ENCODE measurements at regions not wholly inside any gene's neighbourhood (a gene's known extent, or its start where the extent isn't known, plus 50 kb on each side); places are given as distances from the start of the nearest gene placed in this dataset.
"Not testable (repeated sequence)": the region's sequence is repeated elsewhere in the genome, so short reads cannot be mapped to it uniquely, and the experiment has no call there.

DNA sequence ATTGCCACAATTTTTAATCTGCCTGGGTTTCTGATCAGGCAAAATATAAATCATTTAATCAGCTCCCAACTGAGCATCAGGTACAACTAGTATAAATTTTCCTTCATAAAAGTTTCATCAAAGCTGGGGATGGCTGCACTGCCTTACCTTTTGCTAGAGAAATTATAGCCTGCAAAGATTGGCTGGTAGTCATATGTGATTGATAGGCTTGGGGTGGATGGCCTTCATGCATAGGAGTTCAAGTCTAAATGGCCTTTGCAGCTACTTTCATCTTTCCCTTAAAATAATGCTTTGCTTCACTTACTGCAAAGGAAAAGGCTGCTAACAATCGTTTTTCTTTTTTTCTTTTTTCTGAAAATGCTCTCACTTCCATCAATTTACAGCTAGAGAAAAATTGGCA, 739.7 kb downstream of the CENPC start:
- DNase-seq = no peak

DNA sequence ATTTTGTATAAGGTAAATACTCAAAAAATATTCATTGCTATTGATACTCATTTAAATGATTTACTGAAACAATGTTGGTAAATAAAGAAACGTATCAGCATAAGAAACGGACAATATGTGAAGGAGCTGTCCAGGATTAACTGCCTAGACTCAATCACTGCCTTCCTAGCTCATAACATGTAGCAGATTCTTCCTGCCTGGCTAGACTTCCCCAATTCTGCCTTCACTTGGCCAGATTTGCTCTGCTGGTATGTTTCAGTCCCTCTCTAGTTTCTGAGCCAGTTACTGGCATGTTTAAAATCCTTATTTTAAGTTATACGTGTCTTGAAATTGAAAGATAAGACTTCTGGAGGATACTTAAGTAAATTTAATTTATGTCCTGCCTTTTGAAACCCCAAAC, 740.3 kb downstream of the CENPC start:
- DNase-seq = no peak

DNA sequence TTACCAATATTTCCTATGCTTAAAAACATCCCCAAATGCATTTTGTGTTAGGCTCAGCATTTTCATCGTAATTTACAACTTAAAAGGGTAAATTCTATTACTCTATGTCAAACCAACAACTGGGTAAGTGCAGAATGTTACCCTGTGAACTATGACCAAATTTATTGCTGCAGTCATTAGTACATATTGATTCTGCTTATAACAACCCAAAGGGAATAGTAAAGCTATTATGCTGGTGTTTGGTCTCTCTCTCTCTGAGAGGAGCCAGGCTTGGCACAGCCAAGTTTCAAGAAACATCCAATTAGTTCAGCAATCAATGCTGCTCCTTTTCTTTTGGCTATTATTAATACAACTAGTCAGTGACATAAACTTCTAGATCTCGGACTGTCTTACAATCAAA, 747.7 kb downstream of the CENPC start:
- no peak for DNase-seq

DNA sequence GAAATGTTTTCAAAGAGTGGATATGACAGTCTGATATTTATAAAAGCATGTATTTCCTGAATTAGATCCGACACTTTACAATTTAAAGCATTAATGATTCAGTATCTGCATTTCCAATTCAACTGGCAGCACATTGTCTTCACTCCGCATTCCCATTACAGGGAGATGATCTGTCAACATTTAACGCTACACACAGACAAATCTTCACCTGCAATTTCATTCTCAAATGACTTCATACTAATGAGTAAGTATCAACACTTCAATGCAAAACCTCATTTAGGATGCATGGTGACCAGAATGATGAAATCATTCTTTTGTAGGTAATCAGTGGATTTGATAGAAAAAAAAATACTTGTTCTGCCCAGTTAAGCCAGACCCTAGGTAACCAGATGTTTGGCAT, 749.6 kb downstream of the CENPC start:
- DNase-seq = no peak

DNA sequence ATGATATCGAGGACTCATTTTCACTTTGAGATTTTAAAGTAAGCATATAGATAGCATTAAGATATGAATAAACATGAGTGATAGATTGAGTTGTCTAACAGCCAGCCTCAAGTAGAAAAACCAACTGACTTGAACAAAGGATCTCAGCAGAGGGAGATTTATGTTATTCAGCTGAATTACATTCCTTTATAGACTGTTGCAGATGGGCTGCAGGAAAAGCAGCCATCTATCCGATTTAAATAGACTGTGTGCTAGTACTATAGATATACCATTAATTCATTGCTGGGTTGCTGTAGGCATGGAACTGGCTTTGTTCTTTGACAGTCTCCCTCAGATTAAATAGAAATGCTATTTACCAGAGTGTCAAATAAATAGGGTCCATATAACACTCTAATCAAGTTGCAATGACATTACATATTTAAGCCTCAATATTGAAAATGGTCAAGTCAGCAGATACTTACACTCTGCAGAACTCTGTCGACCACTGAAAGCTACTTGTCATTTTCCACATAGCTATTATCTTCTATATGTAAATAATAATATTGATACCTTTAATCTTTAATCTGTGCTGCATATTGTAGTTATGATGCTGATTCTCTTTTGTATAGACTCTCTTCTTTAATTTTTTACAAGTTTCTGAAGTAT, 750.8 kb downstream of the CENPC start:
- no peak for DNase-seq

DNA sequence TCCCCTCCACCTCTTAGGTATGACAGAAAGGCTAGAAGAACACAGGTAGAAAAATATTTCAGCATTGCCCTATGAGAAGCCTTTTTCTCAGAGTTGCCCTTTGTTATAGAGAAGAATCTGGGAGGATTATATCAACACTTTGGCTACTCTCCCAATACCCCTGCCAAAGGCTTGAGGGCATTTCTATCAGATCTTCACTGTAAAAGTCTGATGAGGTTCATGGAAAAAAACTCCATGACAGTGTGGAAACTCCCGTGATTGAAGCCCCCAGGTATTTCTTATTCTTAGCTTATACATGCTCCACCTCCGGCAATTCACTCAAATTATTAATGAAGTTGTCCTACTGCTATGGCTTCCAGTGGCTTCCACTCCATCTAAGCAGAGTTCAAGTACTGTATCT, 753.6 kb downstream of the CENPC start:
- DNase-seq = no peak

DNA sequence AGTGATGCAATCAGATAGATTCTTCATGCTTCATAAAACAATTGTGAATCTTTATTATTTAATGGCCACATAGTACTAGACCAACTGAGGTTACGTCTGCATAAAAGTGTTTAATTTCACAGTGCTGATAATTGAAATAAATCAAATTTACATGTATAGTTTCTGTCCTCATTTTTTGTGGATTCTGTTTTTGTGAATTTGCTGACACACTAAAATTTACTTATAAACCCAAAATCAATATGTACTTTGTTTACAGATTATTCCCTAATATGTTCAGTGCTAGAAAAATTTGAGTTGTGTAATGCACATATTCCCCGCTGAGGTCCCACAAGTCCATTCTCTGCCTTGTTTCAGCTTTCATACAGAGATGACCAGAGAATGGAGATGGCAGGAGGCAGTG, 759.8 kb downstream of the CENPC start:
- DNase-seq = no peak

DNA sequence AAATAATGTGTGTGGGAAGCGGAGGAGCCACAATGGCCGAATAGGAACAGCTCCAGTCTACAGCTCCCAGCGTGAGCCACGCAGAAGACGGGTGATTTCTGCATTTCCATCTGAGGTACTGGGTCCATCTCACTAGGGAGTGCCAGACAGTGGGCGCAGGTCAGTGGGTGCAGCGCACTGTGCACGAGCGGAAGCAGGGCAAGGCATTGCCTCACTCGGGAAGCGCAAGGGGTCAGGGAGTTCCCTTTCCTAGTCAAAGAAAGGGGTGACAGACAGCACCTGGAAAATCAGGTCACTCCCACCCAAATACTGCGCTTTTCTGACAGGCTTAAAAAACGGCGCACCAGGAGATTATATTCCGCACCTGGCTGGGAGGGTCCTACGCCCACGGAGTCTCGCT, 762.6 kb downstream of the CENPC start:
- DNase-seq = not testable (repeated sequence)

DNA sequence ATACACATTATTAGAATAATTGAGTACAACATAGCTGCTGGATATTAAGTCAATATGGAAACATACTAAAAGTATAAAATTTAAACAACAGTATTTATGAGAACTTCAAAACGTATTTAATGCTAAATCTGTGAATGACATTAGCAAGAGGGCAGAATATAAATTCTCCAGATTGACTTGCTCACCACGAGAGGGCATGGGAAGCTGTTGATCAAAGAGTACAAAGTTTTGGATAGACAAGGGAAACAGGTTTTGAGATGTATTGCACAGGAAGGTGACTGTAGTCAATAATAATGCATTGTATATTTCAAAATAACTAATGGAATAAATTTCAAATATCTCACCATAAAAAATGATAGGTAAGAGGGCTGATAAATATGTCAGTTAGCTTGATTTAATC, 768.2 kb downstream of the CENPC start:
- no peak for DNase-seq

DNA sequence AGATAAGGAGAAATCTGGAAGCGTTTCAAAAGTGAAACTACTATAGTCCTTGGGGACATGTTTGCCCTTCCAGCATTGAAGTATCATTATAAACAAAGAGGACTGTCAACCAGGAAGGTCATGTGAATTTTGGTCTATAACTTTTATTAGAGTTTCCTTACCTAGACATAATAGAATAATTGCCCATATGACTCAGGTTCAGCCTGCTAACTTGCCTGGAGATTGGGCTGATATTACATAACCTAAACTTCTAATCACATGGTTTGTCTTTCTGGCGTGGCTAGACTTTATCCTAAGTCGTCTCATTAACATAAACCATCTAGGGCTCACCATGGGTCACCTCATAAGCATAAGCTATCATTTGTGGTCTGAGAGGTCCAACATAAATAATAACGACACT, 775.9 kb downstream of the CENPC start:
- DNase-seq = no peak

DNA sequence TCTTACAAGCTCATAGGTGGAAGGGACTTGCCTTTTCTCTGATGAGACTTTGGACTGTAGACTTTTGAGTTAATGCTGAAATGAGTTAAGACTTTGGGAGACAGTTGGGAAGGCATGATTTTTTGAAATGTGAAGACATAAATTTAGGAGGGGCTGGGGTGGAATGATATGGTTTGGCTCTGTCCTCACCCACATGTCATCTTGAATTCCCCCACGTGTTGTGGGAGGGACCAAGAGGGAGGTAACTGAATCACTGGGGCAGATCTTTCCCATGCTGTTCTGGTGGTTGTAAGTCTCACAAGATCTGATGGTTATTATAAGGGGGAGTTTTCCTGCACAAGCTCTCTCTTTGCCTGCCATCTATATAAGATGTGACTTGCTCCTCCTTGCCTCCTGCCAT, 777.9 kb downstream of the CENPC start:
- no peak for DNase-seq

DNA sequence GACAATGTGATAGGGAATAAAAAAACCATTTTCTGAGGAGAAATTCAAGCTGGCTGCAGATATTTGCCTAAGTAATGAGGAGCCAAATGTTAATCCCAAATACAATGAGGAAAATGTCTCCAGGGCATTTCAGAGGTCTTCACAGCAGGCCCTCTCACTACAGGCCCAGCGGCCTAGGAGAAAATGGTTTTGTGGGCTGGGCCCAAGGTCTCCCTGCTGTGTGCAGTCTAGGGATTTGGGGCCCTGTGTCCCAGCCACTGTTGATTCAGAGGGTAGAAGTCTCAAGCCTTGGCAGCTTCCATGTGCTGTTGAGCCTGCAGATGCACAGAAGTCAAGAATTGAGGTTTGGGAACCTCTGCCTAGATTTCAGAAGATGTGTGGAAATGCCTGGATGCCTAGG, 778.7 kb downstream of the CENPC start:
- DNase-seq = no peak

DNA sequence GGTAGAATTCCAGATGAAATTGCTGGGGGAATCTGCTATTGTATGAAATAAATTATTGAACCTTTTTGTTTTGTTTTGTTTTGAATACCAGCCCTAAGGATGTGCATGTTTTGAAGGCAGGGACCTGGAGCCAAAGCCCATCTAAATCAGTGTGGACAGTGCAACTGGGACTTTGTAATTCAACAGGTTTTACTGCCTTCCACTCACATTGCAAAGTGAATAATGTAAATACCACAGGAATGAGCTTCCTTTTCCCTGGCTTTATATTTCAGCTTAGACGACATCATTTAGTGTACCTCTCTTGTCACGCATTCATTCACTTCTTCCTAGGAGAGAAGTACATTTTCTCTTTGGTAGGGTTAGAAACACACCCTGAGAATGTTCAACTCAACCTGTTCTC, 795.0 kb downstream of the CENPC start:
- DNase-seq = no peak

DNA sequence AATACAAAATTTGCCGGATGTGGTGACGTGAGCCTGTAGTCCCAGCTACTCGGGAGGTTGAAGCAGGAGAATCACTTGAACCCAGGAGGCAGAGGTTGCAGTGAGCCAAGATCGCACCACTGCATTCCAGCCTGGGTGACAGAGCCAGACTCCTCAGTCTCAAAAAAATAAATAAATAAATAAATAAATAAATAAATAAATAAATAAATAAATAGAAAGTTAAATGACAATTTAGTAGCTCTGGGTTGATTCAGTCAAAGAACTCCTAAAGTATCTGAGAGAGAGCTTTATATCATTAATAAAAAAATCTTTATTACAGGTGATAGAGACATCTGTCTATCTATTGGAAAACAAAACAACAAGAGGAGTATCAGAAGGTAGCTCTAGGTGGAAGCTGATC, 798.4 kb downstream of the CENPC start:
- not testable (repeated sequence) for DNase-seq

DNA sequence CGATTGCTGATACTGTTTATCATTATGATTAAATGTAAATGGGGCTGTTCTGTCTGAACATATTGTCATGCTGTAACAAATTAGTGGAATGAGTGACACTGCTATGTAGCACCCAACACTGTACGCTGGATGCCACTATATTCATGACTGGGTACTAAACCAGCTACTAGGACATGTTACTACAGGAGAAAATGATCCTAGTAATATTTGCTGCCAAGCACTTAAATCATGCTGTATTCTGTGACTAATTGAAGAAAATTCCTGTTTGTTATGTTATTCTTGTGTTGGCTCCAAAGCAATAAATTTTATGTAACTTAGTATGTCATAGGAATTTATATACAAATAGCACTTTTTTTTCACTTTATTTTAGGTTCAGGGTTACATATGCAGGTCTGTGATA, 804.2 kb downstream of the CENPC start:
- no peak for DNase-seq

DNA sequence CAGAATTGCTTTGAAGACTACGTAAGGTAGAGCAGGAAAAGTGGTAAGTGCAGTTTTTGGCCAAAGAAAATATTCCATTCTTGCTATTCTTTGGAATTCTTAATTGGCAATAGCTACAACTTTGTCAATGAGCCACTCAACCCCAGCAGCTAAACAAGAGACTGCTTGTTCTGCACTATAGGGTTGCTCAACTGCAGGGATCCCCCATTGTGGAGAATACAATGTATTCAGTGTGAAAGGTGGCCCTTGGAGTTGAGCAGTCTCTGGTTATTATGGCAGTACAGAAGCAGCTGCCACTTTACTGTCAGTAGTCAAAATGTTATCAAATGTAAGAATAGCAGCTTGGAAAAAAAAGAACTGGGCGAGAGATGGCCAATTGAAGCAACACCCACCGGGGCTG, 808.7 kb downstream of the CENPC start:
- no peak for DNase-seq

DNA sequence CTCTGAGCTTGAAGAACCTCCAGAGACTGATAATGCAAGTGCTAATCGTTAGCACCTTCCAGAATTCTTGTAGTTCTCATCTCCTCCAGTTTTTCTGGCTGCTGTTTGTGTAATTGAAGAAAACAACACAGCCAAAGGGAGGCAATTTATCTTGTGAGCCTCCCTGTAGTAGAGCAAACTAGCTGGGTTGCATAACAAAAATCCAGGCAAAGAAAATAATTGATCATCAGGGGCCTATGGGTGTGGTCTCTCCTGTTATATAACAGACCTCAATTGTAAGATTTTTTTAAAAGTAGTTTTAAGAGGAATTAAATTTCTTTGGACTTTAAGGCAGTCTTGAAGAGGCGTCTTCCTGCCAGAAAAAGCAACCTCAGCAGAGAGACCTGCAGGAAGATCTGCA, 817.0 kb downstream of the CENPC start:
- no peak for DNase-seq

DNA sequence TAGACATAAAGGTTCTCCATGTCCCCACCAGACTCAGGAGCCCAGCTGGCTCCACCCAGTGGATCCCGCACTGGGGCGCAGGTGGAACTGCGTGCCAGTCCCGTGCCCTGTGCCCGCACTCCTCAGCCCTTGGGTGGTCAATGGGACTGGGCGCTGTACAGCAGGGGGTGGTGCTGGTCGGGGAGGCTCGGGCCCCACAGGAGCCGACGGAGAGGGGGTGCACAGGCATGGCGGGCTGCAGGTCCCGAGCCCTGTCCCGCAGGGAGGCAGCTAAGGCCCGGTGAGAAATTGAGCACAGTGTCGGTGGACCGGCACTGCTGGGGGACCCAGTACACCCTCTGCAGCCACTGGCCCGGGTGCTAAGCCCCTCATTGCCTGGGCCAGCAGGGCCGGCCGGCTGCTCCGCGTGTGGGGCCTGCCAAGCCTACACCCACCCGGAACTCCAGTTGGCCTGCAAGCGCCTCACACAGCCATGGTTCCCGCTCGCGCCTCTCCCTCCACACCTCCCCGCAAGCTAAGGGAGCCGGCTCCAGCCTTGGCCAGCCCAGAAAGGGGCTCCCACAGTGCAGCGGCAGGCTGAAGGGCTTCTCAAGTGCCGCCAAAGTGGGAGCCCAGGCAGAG, 832.9 kb downstream of the CENPC start:
- DNase-seq = not testable (repeated sequence)

DNA sequence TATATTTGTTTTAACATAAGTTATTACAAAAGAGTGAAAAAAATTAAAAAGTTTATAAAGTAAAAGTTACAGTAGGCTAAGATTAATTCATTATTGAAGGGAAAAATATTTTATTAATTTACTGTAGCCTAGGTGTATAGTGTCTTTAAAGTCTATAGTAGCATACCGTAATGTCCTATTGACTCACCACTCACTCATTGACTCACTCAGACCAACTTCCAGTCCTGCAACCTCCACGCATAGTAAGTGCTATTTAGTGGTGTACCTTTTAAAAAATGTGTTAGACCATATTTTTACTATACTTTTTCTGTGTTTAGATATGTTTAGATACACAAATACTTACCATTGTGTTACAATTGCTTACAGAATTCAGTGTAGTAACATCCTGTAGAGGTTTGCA, 841.1 kb downstream of the CENPC start:
- DNase-seq = no peak

DNA sequence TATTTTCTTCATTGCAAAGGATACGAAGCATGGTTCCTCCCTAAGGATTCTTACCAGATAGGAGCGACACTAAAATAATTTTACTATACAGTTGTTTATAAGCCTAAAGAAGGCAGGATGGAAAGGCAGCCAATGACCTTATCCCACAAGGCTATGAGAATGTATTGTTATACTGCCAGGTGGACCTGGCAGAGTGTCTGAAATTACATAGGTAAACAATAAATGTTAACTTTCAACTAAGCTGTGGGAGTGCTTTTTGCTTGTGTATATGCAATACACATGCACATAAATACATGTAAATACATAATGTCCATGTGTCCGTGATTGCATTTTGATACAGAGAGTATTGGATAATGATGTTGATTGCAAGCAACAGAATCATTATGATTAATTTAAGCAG, 850.6 kb downstream of the CENPC start:
- DNase-seq = no peak

DNA sequence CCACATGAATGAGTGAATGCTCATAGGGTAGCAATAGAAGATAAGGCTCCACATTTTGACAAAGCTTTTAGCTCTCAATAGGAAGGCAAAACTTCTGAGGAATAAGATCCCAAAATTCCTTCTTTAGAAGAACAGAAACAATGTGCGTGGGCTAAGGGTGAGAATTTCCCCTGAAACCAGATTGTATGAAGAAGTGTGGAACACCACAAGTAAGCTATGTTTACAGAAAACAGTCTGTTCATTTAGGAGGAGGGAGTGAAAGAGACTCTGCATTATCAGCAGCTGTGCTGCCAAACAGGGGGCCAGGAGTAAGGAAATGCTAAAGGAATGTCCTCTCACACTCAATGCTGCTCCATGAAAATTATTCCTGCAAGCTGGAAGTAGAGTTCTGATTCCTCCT, 851.6 kb downstream of the CENPC start:
- DNase-seq = no peak

DNA sequence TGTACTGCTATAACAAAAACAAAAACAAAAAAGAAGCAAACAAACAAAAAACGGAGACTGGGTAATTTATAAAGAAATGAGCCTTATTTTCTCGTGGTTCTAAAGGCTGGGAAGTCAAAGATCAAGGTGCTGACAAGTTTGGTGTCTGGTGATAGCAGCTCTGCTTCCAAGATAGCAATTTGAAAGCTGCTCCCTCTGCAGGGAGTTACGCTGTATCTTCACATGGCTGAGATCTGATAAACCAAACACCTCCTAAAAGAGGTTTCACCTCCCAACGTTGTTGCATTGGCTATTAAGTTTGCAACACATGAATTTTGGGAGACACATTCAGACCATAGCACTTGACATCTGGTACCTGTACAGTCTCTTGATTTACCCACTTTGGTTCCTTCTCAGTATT, 854.2 kb downstream of the CENPC start:
- DNase-seq = no peak

DNA sequence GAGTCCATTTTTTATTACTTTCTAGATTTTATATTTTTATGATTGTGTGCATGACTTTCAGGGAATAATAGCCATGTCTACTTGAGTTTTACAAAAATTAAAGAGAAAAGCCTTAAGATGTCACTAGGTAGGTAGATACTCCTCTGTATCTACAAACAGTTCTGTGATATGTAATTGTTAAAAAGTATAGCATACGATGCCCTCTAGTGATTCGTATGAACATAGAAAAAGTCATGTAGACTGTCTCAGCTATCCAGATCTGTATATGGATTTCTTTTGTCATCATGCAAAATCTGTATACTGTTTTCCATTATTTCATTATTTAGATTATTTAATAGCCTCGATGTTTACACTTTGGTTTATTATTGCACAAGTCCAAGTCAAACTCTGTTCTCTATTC, 856.6 kb downstream of the CENPC start:
- no peak for DNase-seq

DNA sequence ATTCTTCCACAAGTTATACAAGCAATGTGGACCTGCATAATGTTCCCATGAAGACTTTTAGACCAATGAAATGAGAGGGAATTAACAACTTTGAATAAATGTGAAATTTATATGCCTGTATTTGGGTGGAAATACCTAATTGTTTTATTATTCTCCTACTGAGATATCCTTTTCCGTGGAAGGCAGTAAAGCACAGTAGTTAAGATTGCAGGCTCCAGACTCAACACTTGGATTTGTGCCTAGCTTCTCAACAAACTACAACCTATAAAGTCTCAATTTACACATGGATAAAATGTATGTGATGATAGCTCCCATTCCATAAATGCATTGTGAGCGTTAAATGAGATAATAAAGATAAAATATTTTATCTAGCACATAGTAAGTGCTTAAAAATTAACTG, 857.8 kb downstream of the CENPC start:
- DNase-seq = no peak

DNA sequence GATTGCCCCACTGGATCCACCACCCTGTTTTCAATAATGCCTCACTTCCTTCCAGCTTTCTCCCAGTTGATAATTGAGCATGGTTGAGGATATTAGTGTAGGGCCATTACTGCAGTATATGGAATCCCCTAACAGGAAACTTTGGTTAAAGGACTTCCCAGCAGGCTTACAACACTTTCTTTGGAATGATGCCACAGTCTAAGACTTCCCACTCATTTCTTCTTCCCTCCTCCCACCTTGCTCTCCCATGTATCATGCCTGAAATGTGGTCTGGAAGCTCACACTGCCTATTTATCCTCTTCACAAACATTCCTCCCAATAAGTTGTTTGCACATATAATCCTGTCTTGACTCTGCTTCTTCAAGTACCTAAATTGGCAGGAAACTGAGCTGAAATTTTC, 863.3 kb downstream of the CENPC start:
- DNase-seq = no peak

All from activated CD4-positive, CD25-positive, alpha-beta regulatory T cell treated with anti-CD3 and anti-CD28 coated beads, Interleukin-2, amount 50 U/mL, for 72 hours (primary cell).